HCT116 (cell line): ENCODE measurements at regions not wholly inside any gene's neighbourhood (a gene's known extent, or its start where the extent isn't known, plus 50 kb on each side); places are given as distances from the start of the nearest gene placed in this dataset.
A peak's percentile ranks its signal among the peaks of the same experiment; 100 is the strongest.

Experiments used
- ATAC-seq: fragments of 200-7000 bp; cut with Tn5 transposase; 2 replicates; pipeline ENCODE4 v1.9.1; 2020; ENCODE audit warnings: mild to moderate bottlenecking, moderate library complexity
- BruUV-seq: library from RNA; stranded (reverse); fragments of 400-500 nt; replicated peaks from 2 replicates; lab custom pipeline; 2021; lab: Mats Ljungman, UMichigan
- CTCF ChIA-PET: fragments of 300-600 bp; sonication (Branson Sonifier 250); formaldehyde crosslinking; loops from one replicate; lab custom pipeline; 2021; ENCODE audit warnings: antibody characterized with exemption; lab: Charles Lee
- POLR2A ChIA-PET: fragments of 300-600, 350-600 bp; sonication (Branson Sonifier 250); formaldehyde crosslinking; loops from one replicate; lab custom pipeline; 2021; ENCODE audit warnings: antibody characterized with exemption; lab: Charles Lee
- RAD21 ChIA-PET, 2 experiments: fragments of 300-600 bp; sonication (Branson Sonifier 250); formaldehyde crosslinking; loops; one replicate each; lab custom pipeline; 2023; ENCODE audit warnings: low total read pairs in 2 of 2; ENCODE audit not compliant: uncharacterized antibody in 2 of 2, unreplicated experiment in 2 of 2, low non-redundant PET in 1 of 2; lab: Charles Lee
- DNase-seq: peaks from one replicate; pipeline ENCODE4 v3.0.0-alpha.2; 2010; ENCODE audit warnings: low read depth, low spot score
- H2AFZ ChIP-seq: fragments of 200-600 bp; shearing (Covaris generic), sonication (generic); 2 replicates; pipeline ENCODE4 v1.6.1; 2017; ENCODE audit warnings: low read depth, mixed run types, mixed read lengths, antibody characterized with exemption, low read length; ENCODE audit not compliant: poor library complexity, severe bottlenecking
- H3K27ac ChIP-seq: 2 replicates; pipeline ENCODE4 v1.5.1; 2012; ENCODE audit warnings: low read depth, low read length
- H3K27me3 ChIP-seq: fragments of 200-600 bp; sonication (generic); 2 replicates; pipeline ENCODE4 v1.6.1; 2016; ENCODE audit warnings: mixed run types, low read length, mixed read lengths; ENCODE audit not compliant: insufficient read depth
- H3K36me3 ChIP-seq, 2 experiments: fragments of 200-500 bp in 1 of 2; fragments of 200-600 bp in 1 of 2; sonication (Bioruptor generic) in 1 of 2; sonication (generic) in 1 of 2; 2 replicates each; pipeline versions ENCODE4 v1.5.1 to v1.6.1; 2014 to 2016; ENCODE audit warnings: low read length in 2 of 2, inconsistent platforms in 1 of 2, mixed read lengths in 1 of 2, mixed run types in 1 of 2; ENCODE audit not compliant: insufficient read depth in 2 of 2, control insufficient read depth in 1 of 2
- H3K4me1 ChIP-seq, 2 experiments: fragments of 200-600 bp in 1 of 2; sonication (generic) in 1 of 2; 2 replicates each; pipeline versions ENCODE4 v1.5.1 to v1.6.1; 2012 to 2017; ENCODE audit warnings: low read length in 2 of 2, inconsistent platforms in 1 of 2, mild to moderate bottlenecking in 1 of 2, mixed read lengths in 1 of 2, mixed run types in 1 of 2, moderate library complexity in 1 of 2; ENCODE audit not compliant: insufficient read depth in 2 of 2, control insufficient read depth in 1 of 2
- H3K4me2 ChIP-seq: fragments of 200-600 bp; sonication (generic); 2 replicates; pipeline ENCODE4 v1.6.1; 2017; ENCODE audit warnings: mixed run types, low read length, mixed read lengths
- H3K4me3 ChIP-seq, 2 experiments: fragments of 200-600 bp in 1 of 2; sonication (generic) in 1 of 2; replicated peaks in 1 of 2; 2 replicates each; pipeline ENCODE4 v1.5.1; 2011 to 2016; ENCODE audit warnings: low read length in 2 of 2, control low read depth in 1 of 2, low read depth in 1 of 2, mild to moderate bottlenecking in 1 of 2, mixed read lengths in 1 of 2, mixed run types in 1 of 2
- H3K79me2 ChIP-seq: fragments of 200-600 bp; sonication (generic); 2 replicates; pipeline ENCODE4 v1.6.1; 2017; ENCODE audit warnings: mild to moderate bottlenecking, mixed run types, low read length, moderate library complexity, mixed read lengths; ENCODE audit not compliant: insufficient read depth
- H3K9ac ChIP-seq: fragments of 200-600 bp; sonication (generic); 2 replicates; pipeline ENCODE4 v1.6.1; 2016; ENCODE audit warnings: low read length, mixed read lengths
- H3K9me2 ChIP-seq: fragments of 200-600 bp; sonication (generic), shearing (Covaris generic); 2 replicates; pipeline ENCODE4 v1.6.1; 2017; ENCODE audit warnings: mixed run types, mild to moderate bottlenecking, moderate library complexity; ENCODE audit not compliant: insufficient read depth
- H3K9me3 ChIP-seq, 2 experiments: fragments of 200-500 bp in 1 of 2; fragments of 200-600 bp in 1 of 2; sonication (Bioruptor generic) in 1 of 2; sonication (generic) in 1 of 2; 2 replicates each; pipeline ENCODE4 v1.6.1; 2014 to 2017; ENCODE audit warnings: low read length in 2 of 2, mixed read lengths in 2 of 2, inconsistent platforms in 1 of 2, low read depth in 1 of 2, mild to moderate bottlenecking in 1 of 2, mixed run types in 1 of 2, moderate library complexity in 1 of 2; ENCODE audit not compliant: control insufficient read depth in 1 of 2, insufficient read depth in 1 of 2
- H4K20me1 ChIP-seq: fragments of 200-600 bp; sonication (generic), shearing (Covaris generic); 2 replicates; pipeline ENCODE4 v1.6.1; 2017; ENCODE audit warnings: mixed run types, mild to moderate bottlenecking, moderate library complexity; ENCODE audit not compliant: insufficient read depth
- EGR1 ChIP-seq: IDR thresholded peaks from 2 replicates; pipeline ENCODE4 v1.6.1; 2012; ENCODE audit warnings: low read depth
- ELF1 ChIP-seq: IDR thresholded peaks from 2 replicates; pipeline ENCODE4 v1.6.1; 2012; ENCODE audit warnings: low read depth, borderline replicate concordance
- EZH2phosphoT487 ChIP-seq: fragments of 200-600 bp; IDR thresholded peaks from 2 replicates; pipeline ENCODE4 v1.6.1; 2018; ENCODE audit warnings: antibody characterized with exemption, borderline replicate concordance
- FOSL1 ChIP-seq: IDR thresholded peaks from 2 replicates; pipeline ENCODE4 v1.6.1; 2012; ENCODE audit warnings: low read depth
- JUND ChIP-seq: IDR thresholded peaks from 2 replicates; pipeline ENCODE4 v1.6.1; 2012
- POLR2A ChIP-seq: IDR thresholded peaks from 2 replicates; pipeline ENCODE4 v1.7.0; 2011; ENCODE audit warnings: borderline replicate concordance; ENCODE audit not compliant: insufficient read depth, insufficient read length; ENCODE audit errors: extremely low read depth
- POLR2AphosphoS5 ChIP-seq: IDR thresholded peaks from 2 replicates; pipeline ENCODE4 v1.6.1; 2011; ENCODE audit warnings: mild to moderate bottlenecking, low read depth, low read length, moderate library complexity
- RAD21 ChIP-seq: IDR thresholded peaks from 2 replicates; pipeline ENCODE4 v1.6.1; 2012; ENCODE audit warnings: low read depth, mild to moderate bottlenecking
- SIN3A ChIP-seq: IDR thresholded peaks from 2 replicates; pipeline ENCODE4 v1.6.1; 2012; ENCODE audit warnings: low read depth
- SP1 ChIP-seq: IDR thresholded peaks from 2 replicates; pipeline ENCODE4 v1.6.1; 2012; ENCODE audit warnings: low read depth
- SRF ChIP-seq: IDR thresholded peaks from 2 replicates; pipeline ENCODE4 v1.6.1; 2012; ENCODE audit warnings: low read depth
- TCF7L2 ChIP-seq: IDR thresholded peaks from 2 replicates; pipeline ENCODE4 v1.7.0; 2011; ENCODE audit warnings: borderline replicate concordance, inconsistent platforms; ENCODE audit not compliant: insufficient read depth, insufficient read length; ENCODE audit errors: extremely low read depth
- YY1 ChIP-seq: IDR thresholded peaks from 2 replicates; pipeline ENCODE4 v1.6.1; 2011; ENCODE audit warnings: low read length, low read depth, moderate library complexity, mild to moderate bottlenecking; ENCODE audit not compliant: insufficient replicate concordance; ENCODE audit errors: extremely low read depth
- ZNF274 ChIP-seq: fragments of 200-500 bp; sonication (Bioruptor generic); IDR thresholded peaks from 2 replicates; pipeline ENCODE4 v1.6.1; 2014; ENCODE audit warnings: mild to moderate bottlenecking, low read depth, low read length, inconsistent platforms
- intact Hi-C: fragments of 100-400 bp; cut with micrococcal nuclease; formaldehyde crosslinking; loops from 2 replicates; pipeline ENCODE4 v1.10.0; 2022
- TF ChIP-seq, protein P1 (sequence below), 3 experiments: fragments of 200-600 bp in 1 of 3; sonication (generic) in 1 of 3; IDR thresholded peaks in 2 of 3; conservative IDR thresholded peaks in 1 of 3; 2 replicates each; pipeline ENCODE4 v1.5.1; 2012 to 2017; ENCODE audit warnings: low read depth in 2 of 3, low read length in 2 of 3, antibody characterized with exemption in 1 of 3, borderline replicate concordance in 1 of 3, control low read depth in 1 of 3, mild to moderate bottlenecking in 1 of 3, mixed read lengths in 1 of 3, mixed run types in 1 of 3, moderate library complexity in 1 of 3; ENCODE audit not compliant: insufficient read depth in 1 of 3
- TF ChIP-seq, protein P2 (sequence below): IDR thresholded peaks from 2 replicates; pipeline ENCODE4 v1.6.1; 2011; ENCODE audit warnings: mild to moderate bottlenecking, low read length, moderate library complexity; ENCODE audit not compliant: insufficient replicate concordance; ENCODE audit errors: extremely low read depth
- TF ChIP-seq, protein P3 (sequence below): IDR thresholded peaks from 2 replicates; pipeline ENCODE4 v1.6.1; 2012

DNA sequence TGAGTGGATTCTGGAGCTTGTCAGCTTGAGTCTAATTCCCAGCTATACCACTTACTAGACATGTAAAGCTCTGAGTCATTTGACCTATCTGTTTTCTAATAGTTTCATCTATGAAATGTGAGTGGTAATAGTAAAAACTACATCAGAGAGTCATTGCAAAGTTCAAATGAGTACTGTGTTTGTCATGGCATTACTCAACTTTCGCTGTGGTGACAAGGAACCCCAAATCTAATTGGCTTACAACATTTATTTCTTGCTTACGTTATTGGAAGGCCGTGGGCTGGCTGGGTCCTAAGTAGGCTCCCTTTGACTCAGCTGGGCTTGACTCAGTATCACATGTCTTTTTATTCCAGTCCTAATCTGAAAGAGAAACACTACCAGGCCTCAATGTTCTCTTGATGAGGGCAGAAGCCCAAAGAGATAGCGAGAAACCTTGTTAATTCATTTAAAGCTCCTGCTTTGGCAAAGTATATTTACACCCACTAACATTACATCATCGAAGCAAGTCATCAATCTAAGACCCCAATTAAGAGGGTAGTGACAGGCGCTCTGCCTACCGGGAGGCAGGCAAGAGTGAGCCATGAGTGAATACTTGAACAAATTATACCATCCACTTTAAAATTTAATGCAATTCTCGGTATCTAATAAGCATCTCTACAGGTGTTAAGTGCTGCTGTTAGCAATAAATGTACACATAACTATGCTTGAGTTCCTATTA lies 431.8 kb upstream of the SPHKAP start:
- Histone ChIP-seq H3K4me1 (no peaks in the 10 kb centered on the region), H3K79me2 (no peaks in the 10 kb centered on the region), H3K27ac (no peak overlapping the region), H3K9me2 (no peaks in the 10 kb centered on the region), H3K9ac (no peak overlapping the region), H3K4me3 (no peak overlapping the region), H4K20me1 (no peaks in the 10 kb centered on the region), H3K27me3 (no peaks in the 10 kb centered on the region), H3K36me3 (no peaks in the 10 kb centered on the region), H3K9me3 (no peaks in the 10 kb centered on the region), H3K4me2 (no peak overlapping the region), H2AFZ (no peak overlapping the region)
- ATAC-seq, result no peak
- intact Hi-C loops, result no loop called here
- ChIA-PET RAD21 (no interaction called here), CTCF (no interaction called here), POLR2A (no interaction called here)
- TF ChIP-seq ELF1 (no peak), JUND (0 out of 2 replicates have a peak, but pooled peaks have one; percentile 8), SRF (no peak), POLR2A (no peak), FOSL1 (peak; percentile 24; the same call in 1 of the 2 replicates)
- BruUV-seq, result no TSS peak
- peak; percentile 7 for DNase-seq

DNA sequence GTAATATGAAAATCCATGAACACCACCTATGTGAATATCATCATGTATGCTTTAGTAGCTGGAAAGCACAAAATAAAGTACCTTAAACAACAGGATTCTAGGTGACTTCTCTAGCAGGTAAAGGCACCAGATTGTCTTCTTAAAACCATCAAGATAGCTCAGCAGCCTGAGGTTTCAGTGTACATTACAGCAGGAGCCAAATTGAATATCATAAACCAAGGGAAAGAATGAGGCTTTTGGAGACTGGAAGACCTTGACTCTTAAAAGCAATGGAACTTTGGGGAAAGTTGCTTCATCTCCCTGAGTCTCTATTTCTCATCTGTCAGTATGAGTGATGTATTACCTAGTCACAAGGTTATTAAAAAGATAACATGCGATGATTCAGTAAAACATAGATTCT lies 429.7 kb upstream of the SPHKAP start:
- H3K79me2 ChIP-seq, result no peaks in the 10 kb centered on the region
- ChIA-PET CTCF (no interaction called here), POLR2A (no interaction called here), RAD21 (no interaction called here)
- H3K36me3 ChIP-seq, result no peaks in the 10 kb centered on the region
- no peaks in the 10 kb centered on the region for H3K9me3 ChIP-seq
- no peak for DNase-seq
- H3K9me2 ChIP-seq, result no peaks in the 10 kb centered on the region
- H2AFZ ChIP-seq, result no peak overlapping the region
- H3K27ac ChIP-seq, result no peak overlapping the region
- no peak for ATAC-seq
- no peaks in the 10 kb centered on the region for H4K20me1 ChIP-seq
- H3K4me1 ChIP-seq, result no peaks in the 10 kb centered on the region
- H3K27me3 ChIP-seq, result no peaks in the 10 kb centered on the region
- intact Hi-C loops, result no loop called here
- H3K4me3 ChIP-seq, result no peak overlapping the region
- BruUV-seq, result no TSS peak
- H3K9ac ChIP-seq, result no peak overlapping the region
- no peak overlapping the region for H3K4me2 ChIP-seq
- TF ChIP-seq, protein P1, sequence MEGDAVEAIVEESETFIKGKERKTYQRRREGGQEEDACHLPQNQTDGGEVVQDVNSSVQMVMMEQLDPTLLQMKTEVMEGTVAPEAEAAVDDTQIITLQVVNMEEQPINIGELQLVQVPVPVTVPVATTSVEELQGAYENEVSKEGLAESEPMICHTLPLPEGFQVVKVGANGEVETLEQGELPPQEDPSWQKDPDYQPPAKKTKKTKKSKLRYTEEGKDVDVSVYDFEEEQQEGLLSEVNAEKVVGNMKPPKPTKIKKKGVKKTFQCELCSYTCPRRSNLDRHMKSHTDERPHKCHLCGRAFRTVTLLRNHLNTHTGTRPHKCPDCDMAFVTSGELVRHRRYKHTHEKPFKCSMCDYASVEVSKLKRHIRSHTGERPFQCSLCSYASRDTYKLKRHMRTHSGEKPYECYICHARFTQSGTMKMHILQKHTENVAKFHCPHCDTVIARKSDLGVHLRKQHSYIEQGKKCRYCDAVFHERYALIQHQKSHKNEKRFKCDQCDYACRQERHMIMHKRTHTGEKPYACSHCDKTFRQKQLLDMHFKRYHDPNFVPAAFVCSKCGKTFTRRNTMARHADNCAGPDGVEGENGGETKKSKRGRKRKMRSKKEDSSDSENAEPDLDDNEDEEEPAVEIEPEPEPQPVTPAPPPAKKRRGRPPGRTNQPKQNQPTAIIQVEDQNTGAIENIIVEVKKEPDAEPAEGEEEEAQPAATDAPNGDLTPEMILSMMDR (IDR thresholded peaks at IDR 0.05 in 2 of 3, conservative IDR thresholded peaks at IDR 0.05 in 1 of 3; ENCODE audit: borderline replicate concordance in 1 of 3, insufficient read depth in 1 of 3, low read depth in 2 of 3, low read length in 2 of 3), result no peak
- TF ChIP-seq POLR2A, result no peak
- no peak for TF ChIP-seq JUND
- TF ChIP-seq FOSL1, result no peak
- TF ChIP-seq EZH2phosphoT487, result no peak
- no peak for TF ChIP-seq YY1
- no peak for TF ChIP-seq SP1
- no peak for TF ChIP-seq SRF
- no peak for TF ChIP-seq ZNF274
- no peak for TF ChIP-seq RAD21
- TF ChIP-seq, protein P2, sequence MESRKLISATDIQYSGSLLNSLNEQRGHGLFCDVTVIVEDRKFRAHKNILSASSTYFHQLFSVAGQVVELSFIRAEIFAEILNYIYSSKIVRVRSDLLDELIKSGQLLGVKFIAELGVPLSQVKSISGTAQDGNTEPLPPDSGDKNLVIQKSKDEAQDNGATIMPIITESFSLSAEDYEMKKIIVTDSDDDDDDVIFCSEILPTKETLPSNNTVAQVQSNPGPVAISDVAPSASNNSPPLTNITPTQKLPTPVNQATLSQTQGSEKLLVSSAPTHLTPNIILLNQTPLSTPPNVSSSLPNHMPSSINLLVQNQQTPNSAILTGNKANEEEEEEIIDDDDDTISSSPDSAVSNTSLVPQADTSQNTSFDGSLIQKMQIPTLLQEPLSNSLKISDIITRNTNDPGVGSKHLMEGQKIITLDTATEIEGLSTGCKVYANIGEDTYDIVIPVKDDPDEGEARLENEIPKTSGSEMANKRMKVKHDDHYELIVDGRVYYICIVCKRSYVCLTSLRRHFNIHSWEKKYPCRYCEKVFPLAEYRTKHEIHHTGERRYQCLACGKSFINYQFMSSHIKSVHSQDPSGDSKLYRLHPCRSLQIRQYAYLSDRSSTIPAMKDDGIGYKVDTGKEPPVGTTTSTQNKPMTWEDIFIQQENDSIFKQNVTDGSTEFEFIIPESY, result no peak
- no peak for TF ChIP-seq SIN3A
- TF ChIP-seq EGR1, result no peak
- no peak for TF ChIP-seq POLR2AphosphoS5
- TF ChIP-seq, protein P3, sequence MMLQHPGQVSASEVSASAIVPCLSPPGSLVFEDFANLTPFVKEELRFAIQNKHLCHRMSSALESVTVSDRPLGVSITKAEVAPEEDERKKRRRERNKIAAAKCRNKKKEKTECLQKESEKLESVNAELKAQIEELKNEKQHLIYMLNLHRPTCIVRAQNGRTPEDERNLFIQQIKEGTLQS, result no peak
- TF ChIP-seq TCF7L2, result no peak
